NCI-H345 treated with DMSO at 0.1 percent for 48 hours (cell line): ENCODE measurements at regions not wholly inside any gene's neighbourhood (a gene's known extent, or its start where the extent isn't known, plus 50 kb on each side); places are given as distances from the start of the nearest gene placed in this dataset.
"Not testable (repeated sequence)": the region's sequence is repeated elsewhere in the genome, so short reads cannot be mapped to it uniquely, and the experiment has no call there.

Experiments
- DNase-seq: peaks from one replicate; lab custom pipeline; 2025; ENCODE audit not compliant: unreplicated experiment; lab: John Stamatoyannopoulos, UW

DNA sequence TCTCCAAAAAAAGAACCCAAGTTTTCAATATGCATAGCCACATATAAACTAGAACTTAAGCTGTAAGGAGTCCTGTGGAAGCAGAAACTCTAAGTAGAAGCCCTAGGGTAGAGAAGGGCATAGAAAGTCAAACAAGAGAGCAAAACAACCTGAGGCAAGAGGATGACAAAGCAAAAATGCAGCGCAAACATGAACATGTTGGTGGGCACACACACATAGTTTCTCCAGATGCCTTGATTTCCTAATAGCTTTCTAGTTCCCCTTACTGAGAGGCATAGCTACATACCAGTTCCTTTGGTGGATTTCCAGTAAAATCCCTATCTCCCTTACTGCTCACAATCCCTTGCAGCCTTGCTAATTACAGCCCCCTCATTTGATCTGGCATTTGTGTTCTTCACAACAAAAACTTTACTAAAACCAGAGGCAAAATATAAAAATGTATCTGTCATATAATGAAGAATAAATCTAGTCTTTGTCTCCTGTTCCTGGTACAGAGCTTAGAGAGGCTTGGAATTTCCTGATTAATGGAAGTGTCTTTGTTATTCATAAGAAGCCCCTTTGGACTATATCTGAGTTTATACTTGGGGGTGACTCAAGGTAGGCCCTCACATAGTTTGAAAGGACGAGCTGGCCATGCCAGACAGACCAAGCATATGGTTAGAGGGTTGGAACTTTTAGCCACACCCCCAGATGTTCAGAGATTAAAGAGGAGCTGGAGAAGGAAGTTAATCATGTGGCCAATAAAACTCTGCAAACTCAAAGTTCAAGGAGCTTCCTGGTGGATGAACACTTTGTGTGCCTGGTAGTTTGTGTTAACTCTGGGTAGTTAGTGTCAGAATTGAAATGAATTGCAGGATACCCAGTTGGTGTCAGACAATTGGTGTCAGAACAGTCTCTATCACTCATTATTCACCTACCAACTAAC, 52.7 kb upstream of the ZCCHC13 start:
- DNase-seq = no peak

DNA sequence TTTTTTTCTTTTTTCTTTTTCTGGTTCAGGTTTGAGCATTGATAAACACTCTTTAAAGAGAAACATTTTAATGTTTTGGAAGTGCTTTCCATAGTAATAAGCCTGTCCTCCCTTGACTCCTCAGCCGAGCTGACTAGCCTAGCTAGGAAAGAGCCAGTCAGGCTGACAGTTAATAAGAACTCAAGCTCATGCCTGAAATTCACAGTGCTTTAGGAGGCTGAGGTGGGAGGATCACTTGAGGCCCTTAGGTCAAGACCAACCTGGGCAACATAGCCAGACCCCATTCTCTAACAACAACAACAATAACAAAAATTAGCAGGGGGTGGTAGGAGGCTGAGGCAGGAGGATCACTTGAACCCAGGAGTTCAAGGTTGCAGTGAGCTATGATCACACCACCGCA, 53.4 kb upstream of the ZCCHC13 start:
- no peak for DNase-seq

- DNase-seq = no peak
Measured at GRCh38 chrX:74249963-74250362, 54.0 kb upstream of the ZCCHC13 start.

DNA sequence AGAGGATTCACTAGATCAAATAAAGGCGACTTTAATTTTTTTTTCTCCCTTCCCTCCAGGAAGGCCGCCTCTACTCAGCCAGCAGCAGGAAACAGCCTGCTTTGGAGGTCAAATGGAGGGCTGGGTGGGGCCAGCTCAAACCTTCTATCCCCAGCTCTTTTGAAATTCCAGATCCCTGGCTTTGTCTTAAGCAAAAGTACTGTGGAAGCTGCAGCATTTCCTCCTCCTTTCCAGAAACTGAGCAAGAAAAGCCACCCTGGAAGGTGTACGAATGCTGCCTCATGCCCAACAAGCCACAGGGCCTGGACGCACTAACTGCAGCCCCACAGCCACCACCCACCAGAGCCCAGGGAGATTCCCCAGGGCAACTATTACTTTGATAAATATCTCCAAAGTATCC, 55.1 kb upstream of the ZCCHC13 start:
- no peak for DNase-seq

GRCh38 chrX:74246524-74246923, 57.5 kb upstream of the ZCCHC13 start:
- DNase-seq = no peak

DNA sequence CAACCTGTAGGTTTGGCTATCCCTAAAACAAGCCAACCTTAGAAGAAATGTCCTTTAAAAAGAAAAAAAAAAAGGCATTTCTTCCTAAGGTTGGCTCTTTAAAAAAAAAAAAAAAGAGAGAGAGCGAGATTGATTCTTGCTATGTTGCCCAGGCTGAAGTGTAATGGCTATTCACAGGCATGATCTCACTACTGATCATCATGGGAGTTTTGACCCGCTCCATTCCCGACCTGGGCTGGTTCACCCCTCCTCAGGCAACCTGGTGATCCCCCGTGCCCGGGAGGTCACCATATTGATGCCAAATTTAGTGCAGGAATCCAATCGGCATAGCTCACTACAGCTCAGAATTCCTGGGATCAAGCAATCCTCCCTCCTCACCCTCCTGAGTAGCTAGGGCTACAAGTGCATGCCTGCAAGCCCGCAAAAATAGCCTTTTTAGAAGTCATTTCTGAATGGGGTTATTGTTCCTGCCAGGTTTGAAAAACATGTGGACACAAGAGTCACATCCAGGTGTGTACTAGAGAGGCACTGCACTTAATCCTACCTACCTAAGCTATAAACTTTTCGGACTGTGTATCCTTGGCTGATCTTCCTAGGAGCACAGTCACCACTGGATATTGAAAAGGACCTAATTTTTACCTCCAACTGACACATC, 61.4 kb upstream of the ZCCHC13 start:
- DNase-seq = no peak

- no peak for DNase-seq
Measured at GRCh38 chrX:74242050-74242449, 61.9 kb upstream of the ZCCHC13 start.

DNA sequence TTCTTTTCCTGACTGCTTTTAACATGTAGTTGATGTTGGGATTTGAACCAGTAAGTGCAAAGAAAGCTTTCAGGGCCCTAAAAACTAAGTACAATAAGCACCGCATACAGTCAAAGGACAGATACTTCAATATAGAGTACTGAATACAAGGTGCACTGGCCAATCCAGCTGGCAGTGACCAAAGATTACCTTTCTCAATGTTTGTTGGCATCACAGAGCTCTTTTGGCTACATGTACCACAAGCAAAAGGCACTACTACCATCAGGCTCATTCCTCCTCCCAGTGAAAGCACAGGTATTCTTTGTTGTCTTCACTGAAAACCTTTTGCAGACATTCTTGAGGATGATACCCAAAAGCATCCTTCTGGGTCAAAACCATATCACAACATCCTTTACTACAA, 65.2 kb upstream of the ZCCHC13 start:
- no peak for DNase-seq

DNA sequence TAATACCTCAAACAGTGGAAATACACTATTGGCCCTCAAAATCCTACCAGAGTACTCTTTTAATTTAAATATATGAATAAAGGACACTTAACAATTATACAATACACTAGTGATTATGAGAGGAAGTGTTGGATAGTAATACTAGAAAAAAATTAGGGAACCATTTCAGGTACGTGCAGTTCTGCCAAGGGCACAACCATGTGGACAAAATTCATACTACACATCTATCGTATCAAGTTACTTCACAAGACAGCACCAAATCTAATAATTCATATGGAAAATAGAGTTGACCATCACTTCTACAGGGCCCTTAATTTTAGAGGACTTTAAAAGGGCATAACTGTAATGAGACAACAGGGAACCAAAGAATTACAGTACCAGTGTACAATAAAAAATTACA, 69.2 kb upstream of the ZCCHC13 start:
- DNase-seq = no peak

- DNase-seq = no peak
Measured at GRCh38 chrX:74232859-74233258, 71.1 kb upstream of the ZCCHC13 start.

GRCh38 chrX:74231625-74232024, 72.4 kb upstream of the ZCCHC13 start:
- DNase-seq = no peak

DNA sequence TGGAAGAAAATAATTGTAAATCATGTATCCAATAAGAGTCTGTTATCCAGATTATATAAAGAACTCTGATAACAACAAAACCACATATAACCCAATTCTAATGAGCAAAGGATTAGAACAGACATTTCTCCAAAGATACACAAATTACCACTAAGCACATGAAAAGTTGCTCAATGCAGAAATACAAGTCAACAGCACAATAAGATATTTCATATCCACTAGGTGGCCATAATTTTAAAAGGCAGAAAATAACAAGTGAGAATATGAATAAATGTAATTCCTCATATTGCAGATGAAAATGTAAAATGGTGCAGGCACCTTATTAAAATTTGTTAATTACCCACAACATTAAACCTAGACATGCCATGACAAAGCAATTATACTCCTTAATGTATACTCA, 73.9 kb upstream of the ZCCHC13 start:
- no peak for DNase-seq

- no peak for DNase-seq
Measured at GRCh38 chrX:74225111-74225510, 78.9 kb upstream of the ZCCHC13 start.

GRCh38 chrX:74220277-74220676, 83.7 kb upstream of the ZCCHC13 start:
- no peak for DNase-seq

- DNase-seq = no peak
Measured at GRCh38 chrX:74218895-74219294, 85.1 kb upstream of the ZCCHC13 start.

DNA sequence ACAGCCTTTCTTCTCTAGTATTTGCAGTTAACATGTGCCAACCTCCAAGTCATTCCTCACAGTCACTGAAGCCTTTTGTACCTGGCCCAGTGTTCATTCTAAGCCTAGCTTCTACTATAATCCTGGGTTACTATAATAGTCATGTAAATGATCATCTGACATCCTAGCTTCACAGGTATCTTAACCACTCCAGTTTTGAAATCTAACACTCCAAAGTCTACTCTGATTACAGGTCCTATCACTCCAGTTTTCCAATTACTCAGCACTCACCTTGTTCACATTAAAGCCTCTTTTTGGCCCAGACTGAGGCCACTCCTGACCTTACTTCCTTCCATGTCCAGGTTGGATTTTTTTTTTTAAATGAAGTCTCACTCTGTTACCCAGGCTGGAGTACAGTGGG, 87.6 kb upstream of the ZCCHC13 start:
- no peak for DNase-seq

DNA sequence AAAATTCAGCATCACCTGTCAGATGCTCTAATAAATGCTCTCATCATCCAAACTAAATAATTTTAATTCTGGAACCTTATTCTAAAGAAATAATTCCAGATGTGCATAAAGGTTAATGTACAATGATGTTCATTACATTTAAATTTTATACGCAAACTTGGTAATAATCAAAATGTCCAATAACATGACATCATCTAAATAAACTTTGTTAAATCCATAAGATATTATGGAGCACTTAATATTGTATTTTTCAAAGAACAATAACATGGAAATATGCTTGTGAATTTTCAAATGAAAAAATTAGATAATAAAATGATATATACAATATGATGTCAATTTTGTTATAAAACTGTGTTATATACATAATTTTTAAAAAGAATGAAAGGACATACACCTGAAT, 92.1 kb upstream of the ZCCHC13 start:
- DNase-seq = no peak

GRCh38 chrX:74207539-74207938, 96.4 kb upstream of the ZCCHC13 start:
- no peak for DNase-seq

DNA sequence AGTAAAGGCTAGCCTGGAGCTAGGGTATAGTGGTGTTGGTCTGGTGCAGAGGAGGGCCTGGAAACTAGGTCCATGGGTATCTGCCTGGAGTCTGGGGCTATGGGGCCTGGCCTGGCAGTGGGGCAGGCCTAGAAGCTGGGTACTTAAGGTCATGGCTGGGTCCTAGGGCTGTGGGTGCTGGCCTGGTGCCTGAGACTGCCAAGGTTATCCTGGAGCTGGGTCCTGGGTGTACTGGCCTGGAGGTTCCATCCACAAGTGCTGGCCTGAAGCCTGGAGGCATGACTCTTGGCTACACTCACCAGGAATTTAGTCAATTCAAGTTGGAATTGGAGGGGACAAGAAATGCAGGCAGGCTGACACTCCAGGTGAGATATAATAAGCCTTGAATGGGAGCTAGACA, 108.4 kb upstream of the ZCCHC13 start:
- DNase-seq = no peak

DNA sequence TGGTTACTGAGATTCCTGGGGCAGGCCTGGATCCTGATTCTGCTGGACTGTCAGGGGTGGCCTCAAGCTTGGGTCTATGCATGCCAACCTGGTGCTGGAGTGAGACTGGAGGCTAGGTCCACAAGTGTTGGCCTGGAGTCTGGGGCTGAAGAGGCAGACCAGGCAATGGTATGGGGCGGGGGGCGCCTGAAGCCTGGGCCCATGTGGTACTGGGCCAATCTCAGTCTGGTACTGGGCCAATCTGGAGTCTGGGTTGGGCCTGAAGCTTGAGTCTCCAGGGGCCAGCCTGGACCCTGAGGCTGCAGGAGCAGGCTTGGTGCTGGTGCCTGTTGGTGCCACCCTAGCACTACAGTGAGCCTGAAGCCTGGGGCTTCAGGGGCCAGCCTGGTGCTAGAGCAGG, 108.9 kb upstream of the ZCCHC13 start:
- no peak for DNase-seq

- DNase-seq = no peak
Measured at GRCh38 chrX:74187211-74187610, 116.8 kb upstream of the ZCCHC13 start.

GRCh38 chrX:74183047-74183446, 120.9 kb upstream of the ZCCHC13 start:
- not testable (repeated sequence) for DNase-seq

DNA sequence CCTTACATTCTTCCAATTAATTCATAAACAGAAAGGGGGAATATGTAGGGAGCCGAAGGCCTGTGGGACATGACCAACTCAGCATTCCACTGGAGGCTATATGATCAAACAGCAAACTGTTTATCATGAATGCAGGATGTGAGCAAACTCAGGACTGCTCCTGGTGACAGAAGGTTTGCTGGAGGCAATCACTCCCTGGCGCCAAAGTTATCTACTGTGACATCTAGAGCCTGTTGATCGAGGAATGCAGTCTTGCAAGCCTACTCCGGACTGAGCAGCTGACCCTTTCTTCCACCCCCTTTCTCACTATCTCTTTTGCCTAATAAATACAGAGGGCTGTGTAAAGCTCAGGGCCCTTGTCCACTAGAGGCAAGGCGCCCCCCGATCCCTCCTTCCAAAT, 122.0 kb upstream of the ZCCHC13 start:
- DNase-seq = not testable (repeated sequence)
